Endothelial cell (in vitro differentiated cells): ENCODE measurements at regions not wholly inside any gene's neighbourhood (a gene's known extent, or its start where the extent isn't known, plus 50 kb on each side); places are given as distances from the start of the nearest gene placed in this dataset.

Source experiments
- DNase-seq: peaks from one replicate; pipeline ENCODE4 v3.0.0; 2021; ENCODE audit warnings: low spot score
- H3K27ac Mint-ChIP-seq: one replicate; pipeline ENCODE4 v1.8.0; 2021; ENCODE audit warnings: mixed read lengths, inconsistent platforms; ENCODE audit not compliant: unreplicated experiment
- H3K27me3 Mint-ChIP-seq: one replicate; pipeline ENCODE4 v1.8.0; 2021; ENCODE audit warnings: mild to moderate bottlenecking, moderate library complexity, mixed read lengths, inconsistent platforms; ENCODE audit not compliant: unreplicated experiment
- H3K36me3 Mint-ChIP-seq: one replicate; pipeline ENCODE4 v1.8.0; 2021; ENCODE audit warnings: mild to moderate bottlenecking, low read depth, mixed read lengths, inconsistent platforms; ENCODE audit not compliant: unreplicated experiment
- H3K4me1 Mint-ChIP-seq: one replicate; pipeline ENCODE4 v1.8.0; 2021; ENCODE audit warnings: mild to moderate bottlenecking, mixed read lengths, inconsistent platforms; ENCODE audit not compliant: unreplicated experiment
- H3K4me3 Mint-ChIP-seq: one replicate; pipeline ENCODE4 v1.8.0; 2021; ENCODE audit warnings: mild to moderate bottlenecking, mixed read lengths, inconsistent platforms; ENCODE audit not compliant: unreplicated experiment
- H3K9me3 Mint-ChIP-seq: one replicate; pipeline ENCODE4 v1.8.0; 2021; ENCODE audit warnings: mixed read lengths, inconsistent platforms; ENCODE audit not compliant: unreplicated experiment
- TF ChIP-seq, protein P1 (sequence below): fragments of 200-600 bp; sonication (generic); IDR thresholded peaks from one replicate; pipeline ENCODE4 v1.5.0; 2021; ENCODE audit warnings: antibody characterized with exemption; ENCODE audit not compliant: unreplicated experiment

GRCh38 chr2:42977270-42978174, 185.1 kb upstream of the HAAO start:
- no peak overlapping the region for H3K27ac Mint-ChIP-seq
- H3K4me1 Mint-ChIP-seq, result peaks cover 36% of the 10 kb centered on the region
- no peaks in the 10 kb centered on the region for H3K36me3 Mint-ChIP-seq
- H3K4me3 Mint-ChIP-seq, result peak overlapping the region; percentile 19
- no peak for DNase-seq
- H3K27me3 Mint-ChIP-seq, result peaks cover 7% of the 10 kb centered on the region
- H3K9me3 Mint-ChIP-seq, result no peaks in the 10 kb centered on the region
- TF ChIP-seq, protein P1, sequence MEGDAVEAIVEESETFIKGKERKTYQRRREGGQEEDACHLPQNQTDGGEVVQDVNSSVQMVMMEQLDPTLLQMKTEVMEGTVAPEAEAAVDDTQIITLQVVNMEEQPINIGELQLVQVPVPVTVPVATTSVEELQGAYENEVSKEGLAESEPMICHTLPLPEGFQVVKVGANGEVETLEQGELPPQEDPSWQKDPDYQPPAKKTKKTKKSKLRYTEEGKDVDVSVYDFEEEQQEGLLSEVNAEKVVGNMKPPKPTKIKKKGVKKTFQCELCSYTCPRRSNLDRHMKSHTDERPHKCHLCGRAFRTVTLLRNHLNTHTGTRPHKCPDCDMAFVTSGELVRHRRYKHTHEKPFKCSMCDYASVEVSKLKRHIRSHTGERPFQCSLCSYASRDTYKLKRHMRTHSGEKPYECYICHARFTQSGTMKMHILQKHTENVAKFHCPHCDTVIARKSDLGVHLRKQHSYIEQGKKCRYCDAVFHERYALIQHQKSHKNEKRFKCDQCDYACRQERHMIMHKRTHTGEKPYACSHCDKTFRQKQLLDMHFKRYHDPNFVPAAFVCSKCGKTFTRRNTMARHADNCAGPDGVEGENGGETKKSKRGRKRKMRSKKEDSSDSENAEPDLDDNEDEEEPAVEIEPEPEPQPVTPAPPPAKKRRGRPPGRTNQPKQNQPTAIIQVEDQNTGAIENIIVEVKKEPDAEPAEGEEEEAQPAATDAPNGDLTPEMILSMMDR, result no peak

GRCh38 chr2:42976351-42976750, 184.0 kb upstream of the HAAO start:
- TF ChIP-seq, protein P1, result no peak

DNA sequence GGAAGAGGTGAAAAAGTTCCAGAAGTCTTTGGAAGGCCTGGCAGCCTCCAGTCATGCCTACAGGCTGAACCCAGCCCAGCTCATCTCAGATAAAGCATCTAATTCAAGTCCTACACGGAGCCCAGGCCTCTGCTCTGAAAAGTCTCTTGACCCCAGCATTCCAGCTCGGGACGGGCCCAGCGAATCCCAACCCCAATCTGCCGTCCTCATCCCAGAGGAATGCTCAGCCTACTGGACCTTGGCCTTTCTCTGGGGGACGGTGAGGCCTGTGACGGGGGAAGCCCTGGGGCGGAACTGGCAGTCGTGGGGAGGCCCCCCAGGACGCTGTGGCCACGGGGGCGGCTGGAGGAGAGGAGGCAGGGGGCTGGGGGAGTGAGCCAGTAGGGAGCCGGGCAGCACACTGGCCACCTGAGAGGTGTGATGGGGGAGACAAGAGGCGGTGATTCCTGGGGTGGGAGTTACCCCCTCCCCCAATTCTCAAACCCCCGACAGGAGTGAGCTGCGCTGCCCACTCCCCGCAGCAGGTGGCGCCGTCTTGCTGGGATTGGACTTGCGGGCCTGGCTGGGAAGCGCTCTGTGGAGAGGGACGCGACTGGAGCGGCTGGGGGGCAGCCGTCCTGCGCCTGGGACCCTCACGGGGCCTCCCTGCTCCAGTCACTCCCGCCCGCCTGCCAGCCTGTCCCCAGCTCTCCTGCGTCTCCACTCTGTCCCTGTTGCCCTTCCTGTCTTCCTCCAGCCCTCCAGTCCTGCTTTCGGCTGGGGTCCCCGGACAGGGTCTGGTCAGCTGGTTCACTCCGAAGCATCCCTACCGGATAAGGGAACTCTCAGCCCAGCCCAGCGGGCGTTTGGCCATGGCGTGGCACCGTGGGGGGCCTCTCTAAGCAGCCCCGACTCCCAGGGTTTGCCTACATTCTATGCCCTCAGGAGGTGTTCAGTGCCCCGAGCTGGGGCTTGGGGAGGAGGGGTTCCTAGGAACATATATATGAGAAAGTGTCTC, 182.6 kb upstream of the HAAO start:
- DNase-seq, result peak; percentile 87
- H3K36me3 Mint-ChIP-seq, result no peaks in the 10 kb centered on the region
- peak overlapping the region; percentile 30 for H3K27ac Mint-ChIP-seq
- H3K4me3 Mint-ChIP-seq, result no peak overlapping the region
- H3K27me3 Mint-ChIP-seq, result peaks cover 6% of the 10 kb centered on the region
- no peaks in the 10 kb centered on the region for H3K9me3 Mint-ChIP-seq
- TF ChIP-seq, protein P1, result peak; percentile 86
- peaks cover 36% of the 10 kb centered on the region for H3K4me1 Mint-ChIP-seq

More at GRCh38 chr2:42976351-42976750, 184.0 kb upstream of the HAAO start:
- no peak for DNase-seq
- no peaks in the 10 kb centered on the region for H3K9me3 Mint-ChIP-seq
- peaks cover 6% of the 10 kb centered on the region for H3K27me3 Mint-ChIP-seq
- no peaks in the 10 kb centered on the region for H3K36me3 Mint-ChIP-seq
- H3K4me3 Mint-ChIP-seq, result no peak overlapping the region
- H3K27ac Mint-ChIP-seq, result no peak overlapping the region
- H3K4me1 Mint-ChIP-seq, result peaks cover 36% of the 10 kb centered on the region

- H3K4me3 Mint-ChIP-seq, result no peak overlapping the region
- H3K4me1 Mint-ChIP-seq, result peaks cover 33% of the 10 kb centered on the region
These were observed 181.9 kb upstream of the HAAO start for GRCh38 chr2:42974169-42974720.

More at GRCh38 chr2:42974169-42974720, 181.9 kb upstream of the HAAO start:
- Mint-ChIP-seq H3K27ac (peak overlapping the region; percentile 18), H3K27me3 (peaks cover 8% of the 10 kb centered on the region), H3K36me3 (no peaks in the 10 kb centered on the region), H3K9me3 (no peaks in the 10 kb centered on the region)
- no peak for DNase-seq
- TF ChIP-seq, protein P1, result no peak
